HepG2 (cell line): ENCODE measurements at regions not wholly inside any gene's neighbourhood (a gene's known extent, or its start where the extent isn't known, plus 50 kb on each side); places are given as distances from the start of the nearest gene placed in this dataset.

Source experiments
- ATAD3A ChIP-seq: sonication (generic); formaldehyde crosslinking; IDR thresholded peaks from 2 replicates; pipeline ENCODE4 v1.4.0; 2020; ENCODE audit warnings: missing genetic modification reagents
- CAMTA2 ChIP-seq: sonication (generic); formaldehyde crosslinking; IDR thresholded peaks from 2 replicates; pipeline ENCODE4 v1.4.0; 2020; ENCODE audit warnings: mild to moderate bottlenecking, missing genetic modification reagents, borderline replicate concordance
- CBFB ChIP-seq: sonication (generic); formaldehyde crosslinking; IDR thresholded peaks from 2 replicates; pipeline ENCODE4 v1.4.0; 2020; ENCODE audit warnings: missing genetic modification reagents
- CBX5 ChIP-seq: sonication (generic); formaldehyde crosslinking; IDR thresholded peaks from 2 replicates; pipeline ENCODE4 v1.4.0; 2020; ENCODE audit warnings: missing genetic modification reagents, borderline replicate concordance
- CENPT ChIP-seq: sonication (generic); formaldehyde crosslinking; IDR thresholded peaks from 2 replicates; pipeline ENCODE4 v1.8.0; 2022; ENCODE audit warnings: low read depth, mild to moderate bottlenecking, moderate library complexity, missing genetic modification reagents
- PHF21A ChIP-seq: sonication (generic); formaldehyde crosslinking; IDR thresholded peaks from 2 replicates; pipeline ENCODE4 v1.5.0; 2020; ENCODE audit warnings: mild to moderate bottlenecking, missing genetic modification reagents
- RBFOX2 ChIP-seq: fragments of 200-400 bp; formaldehyde crosslinking; IDR thresholded peaks from 2 replicates; pipeline ENCODE4 v1.6.1; 2017; ENCODE audit warnings: low read depth, mild to moderate bottlenecking, low read length
- REXO4 ChIP-seq: sonication (generic); formaldehyde crosslinking; IDR thresholded peaks from 2 replicates; pipeline ENCODE4 v1.8.0; 2022; ENCODE audit warnings: missing genetic modification reagents, mild to moderate bottlenecking, borderline replicate concordance
- RORA ChIP-seq: sonication (generic); formaldehyde crosslinking; IDR thresholded peaks from 2 replicates; pipeline ENCODE4 v1.5.0; 2020; ENCODE audit warnings: mild to moderate bottlenecking, missing genetic modification reagents, moderate library complexity
- XBP1 ChIP-seq: sonication (generic); formaldehyde crosslinking; IDR thresholded peaks from 2 replicates; pipeline ENCODE4 v1.5.0; 2020; ENCODE audit warnings: missing genetic modification reagents
- ZBTB4 ChIP-seq: sonication (generic); formaldehyde crosslinking; IDR thresholded peaks from 2 replicates; pipeline ENCODE4 v1.4.0; 2020; ENCODE audit warnings: missing genetic modification reagents, mild to moderate bottlenecking, borderline replicate concordance
- ZFP36L2 ChIP-seq: sonication (generic); formaldehyde crosslinking; IDR thresholded peaks from 2 replicates; pipeline ENCODE4 v1.4.0; 2020; ENCODE audit warnings: missing genetic modification reagents
- ZNF460 ChIP-seq: sonication (generic); formaldehyde crosslinking; IDR thresholded peaks from 2 replicates; pipeline ENCODE4 v1.5.1; 2020; ENCODE audit warnings: missing genetic modification reagents, mild to moderate bottlenecking, borderline replicate concordance
- ZNF720 ChIP-seq: sonication (generic); formaldehyde crosslinking; IDR thresholded peaks from 2 replicates; pipeline ENCODE4 v1.4.0; 2020; ENCODE audit warnings: missing genetic modification reagents
- ZNF773 ChIP-seq: sonication (generic); formaldehyde crosslinking; IDR thresholded peaks from 2 replicates; pipeline ENCODE4 v1.4.0; 2020; ENCODE audit warnings: missing genetic modification reagents, borderline replicate concordance
- ZNF800 ChIP-seq: sonication (generic); formaldehyde crosslinking; IDR thresholded peaks from 2 replicates; pipeline ENCODE4 v1.4.0; 2020; ENCODE audit warnings: missing genetic modification reagents
- ZSCAN31 ChIP-seq: sonication (generic); formaldehyde crosslinking; IDR thresholded peaks from 2 replicates; pipeline ENCODE4 v1.5.0; 2020; ENCODE audit warnings: low read depth, mild to moderate bottlenecking, missing genetic modification reagents
- TF ChIP-seq, protein P1 (sequence below): sonication (generic); formaldehyde crosslinking; IDR thresholded peaks from 2 replicates; pipeline ENCODE4 v1.4.0; 2020; ENCODE audit warnings: mild to moderate bottlenecking, low read depth, missing genetic modification reagents
- TF ChIP-seq, protein P2 (sequence below): sonication (generic); formaldehyde crosslinking; IDR thresholded peaks from 2 replicates; pipeline ENCODE4 v1.5.0; 2020; ENCODE audit warnings: missing genetic modification reagents
- TF ChIP-seq, protein P3 (sequence below): sonication (generic); formaldehyde crosslinking; IDR thresholded peaks from 2 replicates; pipeline ENCODE4 v1.4.0; 2020; ENCODE audit warnings: missing genetic modification reagents

GRCh38 chr17:72386619-72387237 lies 265.9 kb downstream of the SOX9 start (continued):
- peak; percentile 87 for TF ChIP-seq PHF21A (CRISPR knock-in tag)
- TF ChIP-seq ZSCAN31: 0 out of 2 replicates have a peak, but pooled peaks have one; percentile 33
- no peak for TF ChIP-seq REXO4
- TF ChIP-seq ZNF800 (CRISPR knock-in tag): peak; percentile 32; the same call in 1 of the 2 replicates
- TF ChIP-seq ZNF720 (CRISPR knock-in tag): no peak
- TF ChIP-seq CBX5 (CRISPR knock-in tag): peak; percentile 80
- TF ChIP-seq, protein P1, sequence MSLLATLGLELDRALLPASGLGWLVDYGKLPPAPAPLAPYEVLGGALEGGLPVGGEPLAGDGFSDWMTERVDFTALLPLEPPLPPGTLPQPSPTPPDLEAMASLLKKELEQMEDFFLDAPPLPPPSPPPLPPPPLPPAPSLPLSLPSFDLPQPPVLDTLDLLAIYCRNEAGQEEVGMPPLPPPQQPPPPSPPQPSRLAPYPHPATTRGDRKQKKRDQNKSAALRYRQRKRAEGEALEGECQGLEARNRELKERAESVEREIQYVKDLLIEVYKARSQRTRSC (CRISPR knock-in tag): no peak
- no peak for TF ChIP-seq RBFOX2
- no peak for TF ChIP-seq CBFB (CRISPR knock-in tag)
- TF ChIP-seq ZNF773 (CRISPR knock-in tag): no peak
- no peak for TF ChIP-seq XBP1 (CRISPR knock-in tag)
- TF ChIP-seq, protein P2, sequence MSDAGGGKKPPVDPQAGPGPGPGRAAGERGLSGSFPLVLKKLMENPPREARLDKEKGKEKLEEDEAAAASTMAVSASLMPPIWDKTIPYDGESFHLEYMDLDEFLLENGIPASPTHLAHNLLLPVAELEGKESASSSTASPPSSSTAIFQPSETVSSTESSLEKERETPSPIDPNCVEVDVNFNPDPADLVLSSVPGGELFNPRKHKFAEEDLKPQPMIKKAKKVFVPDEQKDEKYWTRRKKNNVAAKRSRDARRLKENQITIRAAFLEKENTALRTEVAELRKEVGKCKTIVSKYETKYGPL (CRISPR knock-in tag): no peak
- no peak for TF ChIP-seq CENPT (CRISPR knock-in tag)
- TF ChIP-seq RORA: no peak
- TF ChIP-seq CAMTA2 (CRISPR knock-in tag): no peak
- no peak for TF ChIP-seq ZBTB4 (CRISPR knock-in tag)
- peak; percentile 24; the same call in 1 of the 2 replicates for TF ChIP-seq ATAD3A
- no peak for TF ChIP-seq ZFP36L2 (CRISPR knock-in tag)
- TF ChIP-seq ZNF460: peak; percentile 31; the same call in 1 of the 2 replicates
- TF ChIP-seq, protein P3, sequence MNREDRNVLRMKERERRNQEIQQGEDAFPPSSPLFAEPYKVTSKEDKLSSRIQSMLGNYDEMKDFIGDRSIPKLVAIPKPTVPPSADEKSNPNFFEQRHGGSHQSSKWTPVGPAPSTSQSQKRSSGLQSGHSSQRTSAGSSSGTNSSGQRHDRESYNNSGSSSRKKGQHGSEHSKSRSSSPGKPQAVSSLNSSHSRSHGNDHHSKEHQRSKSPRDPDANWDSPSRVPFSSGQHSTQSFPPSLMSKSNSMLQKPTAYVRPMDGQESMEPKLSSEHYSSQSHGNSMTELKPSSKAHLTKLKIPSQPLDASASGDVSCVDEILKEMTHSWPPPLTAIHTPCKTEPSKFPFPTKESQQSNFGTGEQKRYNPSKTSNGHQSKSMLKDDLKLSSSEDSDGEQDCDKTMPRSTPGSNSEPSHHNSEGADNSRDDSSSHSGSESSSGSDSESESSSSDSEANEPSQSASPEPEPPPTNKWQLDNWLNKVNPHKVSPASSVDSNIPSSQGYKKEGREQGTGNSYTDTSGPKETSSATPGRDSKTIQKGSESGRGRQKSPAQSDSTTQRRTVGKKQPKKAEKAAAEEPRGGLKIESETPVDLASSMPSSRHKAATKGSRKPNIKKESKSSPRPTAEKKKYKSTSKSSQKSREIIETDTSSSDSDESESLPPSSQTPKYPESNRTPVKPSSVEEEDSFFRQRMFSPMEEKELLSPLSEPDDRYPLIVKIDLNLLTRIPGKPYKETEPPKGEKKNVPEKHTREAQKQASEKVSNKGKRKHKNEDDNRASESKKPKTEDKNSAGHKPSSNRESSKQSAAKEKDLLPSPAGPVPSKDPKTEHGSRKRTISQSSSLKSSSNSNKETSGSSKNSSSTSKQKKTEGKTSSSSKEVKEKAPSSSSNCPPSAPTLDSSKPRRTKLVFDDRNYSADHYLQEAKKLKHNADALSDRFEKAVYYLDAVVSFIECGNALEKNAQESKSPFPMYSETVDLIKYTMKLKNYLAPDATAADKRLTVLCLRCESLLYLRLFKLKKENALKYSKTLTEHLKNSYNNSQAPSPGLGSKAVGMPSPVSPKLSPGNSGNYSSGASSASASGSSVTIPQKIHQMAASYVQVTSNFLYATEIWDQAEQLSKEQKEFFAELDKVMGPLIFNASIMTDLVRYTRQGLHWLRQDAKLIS (CRISPR knock-in tag): no peak; the same call in 1 of the 2 replicates
